K562 (cell line): ENCODE measurements at regions not wholly inside any gene's neighbourhood (a gene's known extent, or its start where the extent isn't known, plus 50 kb on each side); places are given as distances from the start of the nearest gene placed in this dataset.

Experiments
- ATAC-seq: fragments of 200-7000 bp; cut with Tn5 transposase; 3 replicates; pipeline ENCODE4 v1.9.1; 2020; ENCODE audit warnings: moderate library complexity
- BruUV-seq: library from RNA; stranded (reverse); fragments of 400-500 nt; replicated peaks from 2 replicates; lab custom pipeline; 2021; lab: Mats Ljungman, UMichigan
- CTCF ChIA-PET: fragments of 300-600 bp; formaldehyde crosslinking; extraction: SDS; loops from one replicate; lab custom pipeline; 2021; ENCODE audit warnings: low intra/inter-chr PET ratio; lab: Yijun Ruan, JAX
- POLR2A ChIA-PET: fragments of 300-600, 350-650 bp; sonication (Branson Sonifier 250); formaldehyde crosslinking; extraction: SDS; loops from one replicate; lab custom pipeline; 2021; ENCODE audit warnings: antibody characterized with exemption, inconsistent platforms; lab: Yijun Ruan, JAX
- DNase-seq, 4 experiments: peaks; one replicate each; pipeline versions ENCODE4 v3.0.0 to v3.0.0-alpha.2; 2011 to 2018; ENCODE audit warnings: low spot score in 3 of 4, mixed read lengths in 3 of 4; ENCODE audit errors: extremely low read depth in 1 of 4
- FAIRE-seq: peaks from 2 replicates; lab custom pipeline; 2011; peaks lifted over from hg19 to GRCh38; lab: Jason Lieb, UNC
- H2AFZ ChIP-seq: 2 replicates; pipeline ENCODE4 v1.6.0; 2011; ENCODE audit warnings: low read depth, low read length, control low read depth, inconsistent platforms
- H3K27ac ChIP-seq: fragments of 200-600 bp; 3 replicates; pipeline ENCODE4 v1.8.0; 2011; ENCODE audit warnings: low read depth, mild to moderate bottlenecking, control low read depth, inconsistent platforms, low read length, moderate library complexity, mixed read lengths; ENCODE audit errors: extremely low read depth
- H3K27me3 ChIP-seq, 2 experiments: fragments of 300-600 bp in 1 of 2; 2 replicates in 1 of 2; 3 replicates in 1 of 2; pipeline versions ENCODE4 v1.6.0 to v1.8.0; 2011; ENCODE audit warnings: inconsistent platforms in 2 of 2, low read length in 2 of 2, mild to moderate bottlenecking in 1 of 2, mixed read lengths in 1 of 2, moderate library complexity in 1 of 2; ENCODE audit not compliant: control insufficient read depth in 2 of 2, insufficient read depth in 2 of 2
- H3K36me3 ChIP-seq: fragments of 300-600 bp; 3 replicates; pipeline ENCODE4 v1.8.0; 2011; ENCODE audit warnings: mild to moderate bottlenecking, low read length, inconsistent platforms; ENCODE audit not compliant: control insufficient read depth, insufficient read depth
- H3K4me1 ChIP-seq, 2 experiments: fragments of 200-600 bp in 1 of 2; replicated peaks in 1 of 2; 2 replicates in 1 of 2; 3 replicates in 1 of 2; pipeline versions ENCODE4 v1.5.1 to v1.8.0; 2011; ENCODE audit warnings: inconsistent platforms in 2 of 2, low read length in 2 of 2, mild to moderate bottlenecking in 1 of 2, mixed read lengths in 1 of 2, moderate library complexity in 1 of 2; ENCODE audit not compliant: control insufficient read depth in 2 of 2, insufficient read depth in 2 of 2
- H3K4me2 ChIP-seq: 2 replicates; pipeline ENCODE4 v1.6.1; 2011; ENCODE audit warnings: low read length, control low read depth, inconsistent platforms, mixed read lengths; ENCODE audit not compliant: insufficient read depth
- H3K4me3 ChIP-seq: fragments of 200-600 bp; sonication (generic), shearing (Covaris generic); 2 replicates; pipeline ENCODE4 v1.5.1; 2016; ENCODE audit warnings: control low read depth, inconsistent platforms
- H3K79me2 ChIP-seq: fragments of 200-600 bp; 3 replicates; pipeline ENCODE4 v1.8.0; 2011; ENCODE audit warnings: low read length, inconsistent platforms; ENCODE audit not compliant: control insufficient read depth, insufficient read depth
- H3K9ac ChIP-seq, 2 experiments: 2 replicates each; pipeline versions ENCODE4 v1.6.0 to v1.6.1; 2011; ENCODE audit warnings: low read depth in 2 of 2, low read length in 2 of 2, control low read depth in 1 of 2, inconsistent platforms in 1 of 2, mild to moderate bottlenecking in 1 of 2, mixed read lengths in 1 of 2; ENCODE audit not compliant: insufficient read depth in 1 of 2
- H3K9me1 ChIP-seq: one replicate; pipeline ENCODE4 v1.6.0; 2011; ENCODE audit warnings: inconsistent platforms, mild to moderate bottlenecking, low read length, moderate library complexity; ENCODE audit not compliant: control insufficient read depth, insufficient read depth
- H3K9me3 ChIP-seq: replicated peaks from 2 replicates; pipeline ENCODE4 v1.5.1; 2011; ENCODE audit warnings: low read depth, low read length, inconsistent platforms; ENCODE audit not compliant: control insufficient read depth, insufficient read depth
- H4K20me1 ChIP-seq: replicated peaks from 2 replicates; pipeline ENCODE4 v1.6.1; 2011; ENCODE audit warnings: low read length, inconsistent platforms, mixed read lengths; ENCODE audit not compliant: control insufficient read depth, insufficient read depth
- BRF2 ChIP-seq: IDR thresholded peaks from 3 replicates; pipeline ENCODE4 v1.6.1; 2011; ENCODE audit warnings: borderline replicate concordance, mild to moderate bottlenecking; ENCODE audit not compliant: insufficient read length, insufficient read depth
- CAMTA2 ChIP-seq: fragments of 250-450 bp; sonication (Bioruptor Pico); conservative IDR thresholded peaks from 2 replicates; pipeline ENCODE4 v1.5.1; 2022
- ELF2 ChIP-seq: fragments of 250-450 bp; sonication (Bioruptor Pico); IDR thresholded peaks from 2 replicates; pipeline ENCODE4 v1.5.0; 2021; ENCODE audit warnings: mild to moderate bottlenecking
- FOXM1 ChIP-seq, 2 experiments: fragments of 450-650 bp in 1 of 2; sonication (generic) in 1 of 2; formaldehyde crosslinking in 1 of 2; IDR thresholded peaks; 2 replicates each; pipeline versions ENCODE4 v1.6.1 to v1.9.0; 2017 to 2022; ENCODE audit warnings: low read depth in 2 of 2, mild to moderate bottlenecking in 2 of 2, missing genetic modification reagents in 1 of 2, moderate library complexity in 1 of 2
- GTF2A2 ChIP-seq: IDR thresholded peaks from 2 replicates; pipeline ENCODE4 v1.6.1; 2016; ENCODE audit warnings: mild to moderate bottlenecking, missing genetic modification characterization, missing compliant biosample characterization
- KDM5B ChIP-seq: fragments of 200-600 bp; sonication (generic); IDR thresholded peaks from 2 replicates; pipeline ENCODE4 v1.6.1; 2012; ENCODE audit warnings: low read depth, mild to moderate bottlenecking, moderate library complexity, low read length, control low read depth, inconsistent platforms; ENCODE audit not compliant: insufficient replicate concordance
- MXI1 ChIP-seq: IDR thresholded peaks from 2 replicates; pipeline ENCODE4 v1.6.1; 2011; ENCODE audit warnings: low read depth, mild to moderate bottlenecking, improper control_type of control experiment, low read length
- PHB2 ChIP-seq: fragments of 450-650 bp; IDR thresholded peaks from 2 replicates; pipeline ENCODE4 v1.6.1; 2017; ENCODE audit warnings: low read depth
- POLR2H ChIP-seq: IDR thresholded peaks from 2 replicates; pipeline ENCODE4 v1.6.1; 2016; ENCODE audit warnings: missing genetic modification characterization, low read depth, mild to moderate bottlenecking, control low read depth, missing compliant biosample characterization, moderate library complexity
- RFX1 ChIP-seq: fragments of 450-650 bp; IDR thresholded peaks from 2 replicates; pipeline ENCODE4 v1.6.1; 2016; ENCODE audit warnings: mild to moderate bottlenecking, moderate library complexity
- RFX7 ChIP-seq: fragments of 250-450 bp; sonication (Bioruptor Pico); IDR thresholded peaks from 2 replicates; pipeline ENCODE4 v1.5.1; 2021; ENCODE audit warnings: mild to moderate bottlenecking
- SP2 ChIP-seq: IDR thresholded peaks from 2 replicates; pipeline ENCODE4 v1.6.1; 2011; ENCODE audit warnings: mild to moderate bottlenecking, low read depth, low read length, moderate library complexity; ENCODE audit not compliant: poor library complexity, severe bottlenecking; ENCODE audit errors: extremely low read depth
- STAT5A ChIP-seq: IDR thresholded peaks from 2 replicates; pipeline ENCODE4 v1.6.1; 2012; ENCODE audit warnings: low read length, inconsistent platforms, borderline replicate concordance
- TAF15 ChIP-seq: fragments of 200-400 bp; formaldehyde crosslinking; IDR thresholded peaks from 2 replicates; pipeline ENCODE4 v1.6.1; 2017; ENCODE audit warnings: mild to moderate bottlenecking, low read depth, low read length, moderate library complexity
- XRCC3 ChIP-seq: fragments of 450-650 bp; IDR thresholded peaks from 2 replicates; pipeline ENCODE4 v1.6.1; 2017; ENCODE audit warnings: mild to moderate bottlenecking, moderate library complexity
- ZKSCAN3 ChIP-seq: fragments of 250-450 bp; sonication (Bioruptor Pico); IDR thresholded peaks from 2 replicates; pipeline ENCODE4 v1.4.0; 2020
- ZNF121 ChIP-seq: sonication (generic); formaldehyde crosslinking; conservative IDR thresholded peaks from 2 replicates; pipeline ENCODE4 v1.8.0; 2022; ENCODE audit warnings: missing genetic modification reagents
- ZNF232 ChIP-seq: sonication (generic); formaldehyde crosslinking; IDR thresholded peaks from 2 replicates; pipeline ENCODE4 v1.8.0; 2022; ENCODE audit warnings: mild to moderate bottlenecking, missing genetic modification reagents
- WGBS: fragments of 100-300 bp; shearing (Covaris generic); methylation state at CpG from one replicate; pipeline ENCODE4 v1.1.6; 2016; ENCODE audit warnings: low coverage, mixed read lengths; ENCODE audit not compliant: insufficient coverage; ENCODE audit errors: missing lambda C conversion rate; 5-methylcytosine and 5-hydroxymethylcytosine counted together
- in situ Hi-C: fragments of 300-500 bp; cut with MboI; formaldehyde crosslinking; loops from 4 replicates; pipeline ENCODE4 v1.15.0; 2018; ENCODE audit warnings: inconsistent platforms, mixed read lengths
- intact Hi-C: fragments of 100-400 bp; cut with micrococcal nuclease; formaldehyde crosslinking; loops from 2 replicates; pipeline ENCODE4 v1.14.2; 2022
- TF ChIP-seq, protein P1 (sequence below): fragments of 450-650 bp; IDR thresholded peaks from 2 replicates; pipeline ENCODE4 v1.6.1; 2016; ENCODE audit warnings: missing biosample characterization, missing genetic modification characterization
- TF ChIP-seq, protein P2 (sequence below): sonication (generic); formaldehyde crosslinking; IDR thresholded peaks from 2 replicates; pipeline ENCODE4 v1.8.1; 2023; ENCODE audit warnings: mild to moderate bottlenecking, missing genetic modification reagents

- ATAC-seq (no peak), FAIRE-seq (no peak)
- no peaks in the 10 kb centered on the region for H3K4me1 ChIP-seq
- TF ChIP-seq FOXM1 (IDR thresholded peaks at IDR 0.05; ENCODE audit: low read depth) (no peak), FOXM1 (CRISPR knock-in tag; IDR thresholded peaks at IDR 0.05; ENCODE audit: low read depth) (no peak), ZNF121 (CRISPR knock-in tag) (no peak), ZNF232 (CRISPR knock-in tag) (no peak), STAT5A (no peak), ZKSCAN3 (no peak), TAF15 (no peak), RFX1 (no peak), KDM5B (no peak), GTF2A2 (no peak), MXI1 (no peak), XRCC3 (no peak), BRF2 (no peak), SP2 (no peak), POLR2H (no peak), CAMTA2 (CRISPR knock-in tag) (no peak), ELF2 (CRISPR knock-in tag) (no peak), PHB2 (no peak), RFX7 (CRISPR knock-in tag) (no peak)
- TF ChIP-seq, protein P1, sequence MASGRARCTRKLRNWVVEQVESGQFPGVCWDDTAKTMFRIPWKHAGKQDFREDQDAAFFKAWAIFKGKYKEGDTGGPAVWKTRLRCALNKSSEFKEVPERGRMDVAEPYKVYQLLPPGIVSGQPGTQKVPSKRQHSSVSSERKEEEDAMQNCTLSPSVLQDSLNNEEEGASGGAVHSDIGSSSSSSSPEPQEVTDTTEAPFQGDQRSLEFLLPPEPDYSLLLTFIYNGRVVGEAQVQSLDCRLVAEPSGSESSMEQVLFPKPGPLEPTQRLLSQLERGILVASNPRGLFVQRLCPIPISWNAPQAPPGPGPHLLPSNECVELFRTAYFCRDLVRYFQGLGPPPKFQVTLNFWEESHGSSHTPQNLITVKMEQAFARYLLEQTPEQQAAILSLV (tag) = no peak
- TF ChIP-seq, protein P2, sequence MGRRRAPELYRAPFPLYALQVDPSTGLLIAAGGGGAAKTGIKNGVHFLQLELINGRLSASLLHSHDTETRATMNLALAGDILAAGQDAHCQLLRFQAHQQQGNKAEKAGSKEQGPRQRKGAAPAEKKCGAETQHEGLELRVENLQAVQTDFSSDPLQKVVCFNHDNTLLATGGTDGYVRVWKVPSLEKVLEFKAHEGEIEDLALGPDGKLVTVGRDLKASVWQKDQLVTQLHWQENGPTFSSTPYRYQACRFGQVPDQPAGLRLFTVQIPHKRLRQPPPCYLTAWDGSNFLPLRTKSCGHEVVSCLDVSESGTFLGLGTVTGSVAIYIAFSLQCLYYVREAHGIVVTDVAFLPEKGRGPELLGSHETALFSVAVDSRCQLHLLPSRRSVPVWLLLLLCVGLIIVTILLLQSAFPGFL = no peak
- TF ChIP-seq, all 486 proteins: peak for 0
- no peak overlapping the region for H3K4me2 ChIP-seq
- no peak overlapping the region for H3K9ac ChIP-seq
- in situ Hi-C loops (no loop called here), intact Hi-C loops (no loop called here)
- DNase-seq = no peak
- no peaks in the 10 kb centered on the region for H3K9me1 ChIP-seq
- ChIA-PET POLR2A (no interaction called here), CTCF (no interaction called here)
- H3K36me3 ChIP-seq = no peaks in the 10 kb centered on the region
- no peaks in the 10 kb centered on the region for H3K27me3 ChIP-seq
- no peaks in the 10 kb centered on the region for H4K20me1 ChIP-seq
- BruUV-seq = no TSS peak
- 0% methylated on average over 8 of the region's 8 CpGs for WGBS
- no peak overlapping the region for H2AFZ ChIP-seq
- H3K4me3 ChIP-seq = no peak overlapping the region
- H3K9me3 ChIP-seq = peaks cover 2% of the 10 kb centered on the region
- no peaks in the 10 kb centered on the region for H3K79me2 ChIP-seq
- no peak overlapping the region for H3K27ac ChIP-seq
Measured at GRCh38 chr19:22528956-22529355, 105.2 kb upstream of the ZNF492 start.
